ENCODE measurements at regions not wholly inside any gene's neighbourhood (a gene's known extent, or its start where the extent isn't known, plus 50 kb on each side); places are given as distances from the start of the nearest gene placed in this dataset.

- Histone ChIP-seq H3K9me3 (ENCODE audit: control insufficient read depth, insufficient read depth, low read length) (no peaks in the 10 kb centered on the region), H3K27me3 (ENCODE audit: control insufficient read depth, insufficient read depth, low read length) (no peaks in the 10 kb centered on the region), H2BK15ac (ENCODE audit: low read depth, low read length) (no peak overlapping the region), H3K79me1 (ENCODE audit: low read depth in 1 of 2, low read length in 2 of 2) (no peaks in the 10 kb centered on the region), H2BK120ac (ENCODE audit: low read depth, low read length) (no peak overlapping the region), H2BK5ac (ENCODE audit: low read depth, low read length, poor library complexity, severe bottlenecking) (no peak overlapping the region), H3K4me2 (ENCODE audit: low read depth, low read length) (no peak overlapping the region), H2AK5ac (ENCODE audit: low read depth, low read length) (no peak overlapping the region), H4K20me1 (ENCODE audit: insufficient read depth, low read length) (no peaks in the 10 kb centered on the region), H4K91ac (ENCODE audit: insufficient read depth, low read depth, low read length) (no peak overlapping the region), H3K4ac (ENCODE audit: low read depth, low read length) (no peak overlapping the region), H3K4me3 (ENCODE audit: insufficient read depth, low read depth, low read length) (no peak overlapping the region), H3K23ac (ENCODE audit: low read depth, low read length) (no peak overlapping the region), H3K9me1 (ENCODE audit: insufficient read depth, low read length) (no peaks in the 10 kb centered on the region), H3K56ac (ENCODE audit: extremely low read depth, insufficient read depth, low read length) (no peak overlapping the region), H2AK9ac (replicated peaks; ENCODE audit: low read depth, low read length, poor library complexity) (no peak overlapping the region), H2BK20ac (ENCODE audit: low read depth, low read length) (no peak overlapping the region), H3K36me3 (ENCODE audit: control insufficient read depth, insufficient read depth, low read length) (no peaks in the 10 kb centered on the region), H3K9ac (ENCODE audit: low read depth, low read length) (no peak overlapping the region), H4K8ac (ENCODE audit: low read depth in 2 of 2, low read length in 2 of 2) (no peak overlapping the region), H3K4me1 (ENCODE audit: control insufficient read depth, insufficient read depth, low read length) (no peaks in the 10 kb centered on the region), H3K14ac (replicated peaks; ENCODE audit: low read depth, low read length) (no peak overlapping the region), H2AFZ (replicated peaks; ENCODE audit: low read length, poor library complexity) (no peak overlapping the region), H3K18ac (ENCODE audit: low read depth, low read length) (no peak overlapping the region), H3K27ac (ENCODE audit: insufficient read depth, low read length) (no peak overlapping the region), H4K5ac (ENCODE audit: low read depth, low read length) (no peak overlapping the region)
- TF ChIP-seq, protein P1, sequence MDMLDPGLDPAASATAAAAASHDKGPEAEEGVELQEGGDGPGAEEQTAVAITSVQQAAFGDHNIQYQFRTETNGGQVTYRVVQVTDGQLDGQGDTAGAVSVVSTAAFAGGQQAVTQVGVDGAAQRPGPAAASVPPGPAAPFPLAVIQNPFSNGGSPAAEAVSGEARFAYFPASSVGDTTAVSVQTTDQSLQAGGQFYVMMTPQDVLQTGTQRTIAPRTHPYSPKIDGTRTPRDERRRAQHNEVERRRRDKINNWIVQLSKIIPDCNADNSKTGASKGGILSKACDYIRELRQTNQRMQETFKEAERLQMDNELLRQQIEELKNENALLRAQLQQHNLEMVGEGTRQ (IDR thresholded peaks at IDR 0.05; ENCODE audit: low read depth, low read length) = no peak
- TF ChIP-seq ELK1 (IDR thresholded peaks at IDR 0.05; ENCODE audit: borderline replicate concordance, low read depth, low read length) = no peak
- ChIA-PET POLR2A (ENCODE audit: unreplicated experiment) (no interaction called here), CTCF (interaction anchor here (0.6 kb wide), 1 partner anchor 36 kb away, joined by 3 read pairs; no protein-coding TSS in a partner anchor)
- no CpG with 5 or more reads among the region's 1 CpG for WGBS, 2 experiments (ENCODE audit: extremely low coverage in 2 of 2, insufficient read length in 1 of 2)
- in situ Hi-C loops (cut with MboI; ENCODE audit: low sequenced_read_pairs) = no loop called here
- DNase-seq = no peak
- no peak for ATAC-seq (ENCODE audit: low read depth)
- dilution Hi-C loops (cut with HindIII; ENCODE audit: low sequenced_read_pairs, unreplicated experiment) = no loop called here
- BruUV-seq (replicated peaks) = no TSS peak
- intact Hi-C loops (cut with micrococcal nuclease) = no loop called here
Measured at GRCh38 chr2:155528034-155528433, 804.5 kb downstream of the NR4A2 start.

Data from IMR-90 (cell line).